GM19324 (cell line): ENCODE measurements at regions not wholly inside any gene's neighbourhood (a gene's known extent, or its start where the extent isn't known, plus 50 kb on each side); places are given as distances from the start of the nearest gene placed in this dataset.
A peak's percentile ranks its signal among the peaks of the same experiment; 100 is the strongest.

Experiments
- ATAC-seq: cut with Tn5 transposase; IDR thresholded peaks from one replicate; pipeline ENCODE4 v1.9.1; 2021; ENCODE audit warnings: mild to moderate bottlenecking, moderate library complexity; ENCODE audit not compliant: unreplicated experiment, low FRiP score

DNA sequence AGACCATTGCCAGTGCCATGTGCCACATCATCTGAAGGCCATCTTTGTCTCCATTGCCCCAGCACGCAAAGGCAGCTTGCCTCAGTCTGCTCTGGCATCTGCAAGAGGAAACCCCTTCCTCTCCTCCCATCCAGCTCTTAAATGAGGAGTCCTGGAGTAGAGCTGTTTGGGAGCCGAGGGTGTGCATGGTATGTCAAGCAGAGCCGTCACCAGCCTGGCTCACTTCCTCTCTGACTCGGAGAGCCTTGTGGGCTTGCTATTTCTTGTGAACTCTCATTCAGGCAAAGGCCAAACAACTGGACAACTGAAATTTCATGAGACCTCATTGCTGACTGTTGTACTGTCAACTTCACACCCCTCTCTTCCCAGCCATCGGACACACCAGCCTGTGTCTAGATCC, 143.9 kb downstream of the SIPA1L2 start:
- ATAC-seq, result no peak

- ATAC-seq, result no peak
Measured at GRCh38 chr1:232484856-232485255, 145.1 kb downstream of the SIPA1L2 start.

GRCh38 chr1:232483826-232484225, 146.1 kb downstream of the SIPA1L2 start:
- ATAC-seq, result no peak

DNA sequence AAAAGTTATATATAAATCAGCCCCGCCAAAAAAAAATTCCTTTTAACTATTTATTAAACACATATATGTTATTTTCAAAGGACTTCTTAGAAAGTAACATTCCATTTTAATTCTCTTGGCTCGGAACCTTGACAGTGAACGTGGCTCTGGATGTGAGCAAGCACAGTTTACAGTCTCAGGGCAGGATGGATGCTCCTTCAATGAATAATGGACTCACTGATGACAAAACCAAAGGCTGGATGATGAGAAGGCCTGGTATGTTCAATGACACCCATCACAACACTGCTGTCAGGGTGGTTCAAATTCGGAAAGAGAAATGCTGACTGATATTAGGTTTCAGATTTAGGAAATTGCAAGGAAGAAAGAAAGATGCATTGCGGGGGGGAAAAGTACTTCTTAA, 148.8 kb downstream of the SIPA1L2 start:
- ATAC-seq, result no peak

DNA sequence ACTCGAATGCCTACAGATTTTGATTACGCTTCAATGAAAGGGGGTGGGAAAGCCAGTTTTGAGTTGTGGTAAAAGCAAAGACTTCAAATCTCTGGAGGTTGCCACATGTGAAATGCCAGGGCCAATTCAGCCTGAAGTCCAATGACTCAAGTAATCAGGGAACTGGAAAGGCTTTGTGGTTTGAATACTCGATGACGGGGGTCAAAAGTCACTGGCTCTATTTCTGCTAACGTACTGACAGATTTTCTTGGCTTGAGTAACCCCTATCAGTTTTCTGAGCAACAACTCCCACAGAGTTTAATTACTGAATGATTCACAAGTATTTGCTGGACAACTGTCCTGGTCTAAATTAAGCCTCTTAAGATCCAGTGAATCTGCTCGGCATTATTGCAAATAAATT, 152.2 kb downstream of the SIPA1L2 start:
- no peak for ATAC-seq

DNA sequence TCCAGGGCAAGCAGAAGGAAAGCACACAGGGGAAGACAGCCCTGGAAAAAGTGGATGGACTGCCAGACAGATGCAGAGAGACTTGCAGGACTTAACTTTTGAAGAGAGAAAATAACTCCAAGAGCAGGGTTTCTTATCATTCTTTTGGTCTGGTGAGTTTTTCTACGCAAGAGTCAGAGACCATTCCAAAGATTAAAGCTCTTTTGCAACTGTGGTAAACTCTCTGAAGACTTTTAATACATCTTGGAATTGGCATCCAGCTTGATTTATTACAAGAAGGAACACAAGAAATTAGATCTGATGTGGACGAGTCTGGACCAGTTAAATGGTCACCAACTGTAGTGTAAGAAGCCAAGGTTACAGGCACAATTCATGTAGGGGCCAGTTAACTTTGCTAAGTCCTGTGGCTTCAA, 153.4 kb downstream of the SIPA1L2 start:
- ATAC-seq, result no peak

- ATAC-seq, result no peak
Measured at GRCh38 chr1:232474826-232475225, 155.1 kb downstream of the SIPA1L2 start.

DNA sequence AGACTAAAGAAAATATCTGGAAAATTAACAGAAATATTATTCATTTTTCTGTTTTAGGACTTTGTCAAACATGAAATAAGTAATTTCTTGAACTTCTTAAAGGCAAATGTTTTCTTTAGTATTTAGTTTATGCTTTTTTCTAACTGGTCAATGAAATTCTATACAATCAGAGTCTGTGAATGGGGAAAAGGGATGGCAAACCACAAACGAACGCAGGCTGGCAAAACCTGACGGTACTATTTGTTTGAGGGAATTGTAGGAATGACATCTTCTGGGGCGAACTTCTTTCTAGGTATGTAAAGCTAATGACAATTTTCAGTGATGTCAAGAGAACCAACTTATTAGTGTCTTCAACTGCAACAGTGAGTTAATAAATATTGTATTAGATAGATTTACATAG, 156.0 kb downstream of the SIPA1L2 start:
- no peak for ATAC-seq

- no peak for ATAC-seq
Measured at GRCh38 chr1:232473324-232473723, 156.6 kb downstream of the SIPA1L2 start.

GRCh38 chr1:232472485-232473041, 157.4 kb downstream of the SIPA1L2 start:
- ATAC-seq, result no peak

DNA sequence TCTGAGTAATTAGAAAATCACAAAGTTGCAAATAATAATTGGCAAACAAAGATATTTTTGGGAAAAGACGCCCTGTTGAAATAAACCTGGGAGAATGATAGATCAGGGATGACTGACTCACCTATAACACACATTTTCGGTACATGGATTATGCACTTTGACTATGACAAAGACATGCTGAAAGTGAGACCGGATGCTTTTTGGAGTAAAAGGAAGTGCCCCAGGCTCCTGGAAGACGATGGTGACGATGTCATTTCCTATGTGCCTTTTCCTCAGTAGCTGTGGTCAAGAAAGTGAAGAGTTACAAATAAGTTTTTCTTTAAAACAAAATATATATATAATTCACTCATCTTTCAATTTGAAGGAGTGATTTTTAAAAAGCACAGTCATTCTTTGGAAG, 158.7 kb downstream of the SIPA1L2 start:
- ATAC-seq, result no peak

DNA sequence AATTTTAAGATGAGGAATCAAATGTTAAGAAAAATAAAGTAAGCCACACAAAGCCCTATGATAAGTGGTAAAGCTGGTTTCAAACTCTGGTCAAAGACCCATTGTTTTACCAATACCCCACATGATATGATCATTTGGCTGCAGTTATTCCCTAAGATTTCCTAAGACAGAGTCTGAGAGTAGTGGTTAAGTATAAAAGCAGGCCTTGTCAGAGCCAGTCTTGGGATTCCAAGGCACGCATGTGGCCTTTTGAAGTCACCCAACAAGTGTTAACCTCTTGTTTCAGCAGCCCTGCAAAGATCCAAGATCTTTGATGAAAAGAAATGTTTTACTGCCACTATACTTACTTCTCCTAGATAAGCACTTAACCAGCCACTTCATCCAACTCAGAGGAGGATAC, 159.2 kb downstream of the SIPA1L2 start:
- ATAC-seq, result no peak

- ATAC-seq, result no peak
Measured at GRCh38 chr1:232468249-232468648, 161.7 kb downstream of the SIPA1L2 start.

DNA sequence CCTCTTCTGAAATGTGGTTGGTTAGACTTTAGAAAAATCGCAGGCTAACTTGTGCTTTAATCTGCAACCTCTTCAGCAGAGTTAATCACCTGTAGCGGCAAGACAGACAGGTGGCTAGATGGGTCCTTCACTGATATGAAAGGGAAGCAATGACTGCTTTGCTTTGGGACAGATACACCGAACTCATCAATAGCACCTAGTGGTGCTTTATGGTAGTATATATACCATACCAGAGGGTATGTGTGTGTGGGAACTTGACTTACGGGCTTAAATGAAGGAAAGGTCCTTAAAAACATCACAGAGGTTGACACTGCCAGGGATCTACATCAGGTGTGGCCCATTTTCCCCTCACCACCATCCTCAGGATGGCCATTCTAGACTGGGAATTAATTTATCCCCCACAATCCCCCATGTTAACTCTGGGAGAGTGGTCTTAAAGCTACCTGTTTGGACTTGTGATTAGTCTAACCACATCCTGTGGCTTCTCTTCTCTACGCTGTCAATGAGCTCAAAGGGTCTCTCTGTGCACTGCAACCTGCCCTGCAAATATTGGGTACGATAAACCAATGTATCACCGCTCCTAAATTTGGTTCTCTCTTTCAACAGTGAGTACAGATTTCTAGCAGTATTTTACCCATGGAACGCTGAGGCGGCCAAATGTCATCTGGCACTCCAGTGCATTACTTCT, 162.7 kb downstream of the SIPA1L2 start:
- no peak for ATAC-seq

GRCh38 chr1:232464325-232464724, 165.6 kb downstream of the SIPA1L2 start:
- ATAC-seq, result no peak

DNA sequence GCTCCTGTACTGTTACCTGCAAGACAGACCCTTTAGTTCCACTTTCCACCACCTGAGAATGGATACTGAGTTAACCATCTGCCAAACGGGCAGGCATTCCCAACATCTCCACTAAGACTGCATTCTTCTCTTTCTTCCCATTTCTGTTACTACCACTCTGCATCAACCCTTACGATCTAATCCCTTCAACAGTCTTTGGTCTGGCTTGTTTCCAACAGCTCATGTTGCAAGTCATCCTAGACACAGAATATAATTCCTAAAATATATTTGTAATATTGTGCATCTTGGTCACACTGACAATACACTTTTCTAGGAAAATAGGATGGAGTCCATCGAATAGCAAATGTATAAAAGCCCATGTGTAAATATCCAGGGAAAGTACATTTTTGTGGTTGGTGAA, 166.7 kb downstream of the SIPA1L2 start:
- no peak for ATAC-seq

DNA sequence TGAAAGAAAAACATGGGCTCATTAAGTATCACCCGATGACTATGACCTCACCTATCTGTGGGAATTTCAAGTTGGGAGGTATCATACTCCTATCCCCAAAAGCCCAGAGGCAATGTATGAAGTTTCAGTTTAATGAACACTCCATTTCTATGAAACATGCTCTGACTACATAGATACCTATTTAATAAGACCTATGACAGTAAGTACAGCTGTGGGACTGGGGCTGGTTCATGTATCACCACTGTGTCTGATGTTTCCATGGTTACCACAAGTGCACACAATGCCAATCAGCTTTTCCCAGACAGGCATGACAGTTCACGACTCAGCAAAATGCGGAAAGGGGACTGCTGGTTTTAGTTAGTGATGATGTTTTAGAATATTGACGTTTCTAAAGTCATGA, 167.7 kb downstream of the SIPA1L2 start:
- no peak for ATAC-seq

GRCh38 chr1:232459826-232460225, 170.1 kb downstream of the SIPA1L2 start:
- ATAC-seq, result no peak

- ATAC-seq, result no peak
Measured at GRCh38 chr1:232459087-232459486, 170.8 kb downstream of the SIPA1L2 start.

GRCh38 chr1:232457595-232457994, 172.3 kb downstream of the SIPA1L2 start:
- peak; percentile 68 for ATAC-seq

- ATAC-seq, result no peak
Measured at GRCh38 chr1:232456714-232457113, 173.2 kb downstream of the SIPA1L2 start.

- ATAC-seq, result no peak
Measured at GRCh38 chr1:232454227-232454886, 175.6 kb downstream of the SIPA1L2 start.
